SU-DHL-6 (cell line): ENCODE measurements at regions not wholly inside any gene's neighbourhood (a gene's known extent, or its start where the extent isn't known, plus 50 kb on each side); places are given as distances from the start of the nearest gene placed in this dataset.

Experiments
- H2AFZ ChIP-seq: fragments of 200-600 bp; sonication (generic); 2 replicates; pipeline ENCODE4 v1.6.1; 2014; ENCODE audit warnings: low read depth, mild to moderate bottlenecking, moderate library complexity, mixed read lengths, antibody characterized with exemption, low read length; ENCODE audit not compliant: severe bottlenecking
- H3F3A ChIP-seq: fragments of 200-600 bp; shearing (Covaris generic); 2 replicates; pipeline ENCODE4 v1.6.0; 2016; ENCODE audit warnings: antibody characterized with exemption, mild to moderate bottlenecking; ENCODE audit not compliant: insufficient read depth
- H3K27ac ChIP-seq: fragments of 200-600 bp; sonication (generic); 2 replicates; pipeline ENCODE4 v1.5.1; 2016; ENCODE audit warnings: low read depth, mild to moderate bottlenecking, low read length, moderate library complexity, mixed read lengths
- H3K27me3 ChIP-seq: fragments of 200-600 bp; sonication (generic), shearing (Covaris generic); 2 replicates; pipeline ENCODE4 v1.6.0; 2014; ENCODE audit warnings: mild to moderate bottlenecking, low read length
- H3K36me3 ChIP-seq: fragments of 200-600 bp; sonication (generic); 2 replicates; pipeline ENCODE4 v1.6.1; 2014; ENCODE audit warnings: mild to moderate bottlenecking, low read length, mixed read lengths
- H3K4me2 ChIP-seq: fragments of 300-600, 200-600 bp; shearing (Covaris generic), sonication (generic); 2 replicates; pipeline ENCODE4 v1.6.0; 2014; ENCODE audit warnings: low read length, low read depth, mild to moderate bottlenecking; ENCODE audit not compliant: poor library complexity, severe bottlenecking
- H3K4me3 ChIP-seq: fragments of 200-600 bp; sonication (generic); 2 replicates; pipeline ENCODE4 v1.5.1; 2014; ENCODE audit warnings: antibody characterized with exemption, low read length, mild to moderate bottlenecking, mixed read lengths; ENCODE audit not compliant: insufficient read depth, poor library complexity, severe bottlenecking
- H3K79me2 ChIP-seq: fragments of 200-600 bp; sonication (generic); 2 replicates; pipeline ENCODE4 v1.6.1; 2014; ENCODE audit warnings: mild to moderate bottlenecking, low read length, moderate library complexity; ENCODE audit not compliant: insufficient read depth
- H3K9ac ChIP-seq: fragments of 200-600 bp; sonication (generic); 2 replicates; pipeline ENCODE4 v1.7.0; 2014; ENCODE audit warnings: mild to moderate bottlenecking, low read length
- H3K9me2 ChIP-seq: fragments of 200-600 bp; sonication (generic); replicated peaks from 2 replicates; pipeline ENCODE4 v1.6.1; 2014; ENCODE audit warnings: low read length; ENCODE audit not compliant: insufficient read depth
- H3K9me3 ChIP-seq: fragments of 200-600 bp; sonication (generic); 2 replicates; pipeline ENCODE4 v1.6.1; 2014; ENCODE audit warnings: low read length, mixed read lengths; ENCODE audit not compliant: insufficient read depth
- H4K20me1 ChIP-seq: fragments of 200-600 bp; sonication (generic); 2 replicates; pipeline ENCODE4 v1.6.1; 2014; ENCODE audit warnings: low read depth, mild to moderate bottlenecking, antibody characterized with exemption, low read length, moderate library complexity, mixed read lengths
- EZH2phosphoT487 ChIP-seq: fragments of 200-600 bp; sonication (generic), shearing (Covaris generic); conservative IDR thresholded peaks from 2 replicates; pipeline ENCODE4 v1.6.1; 2018; ENCODE audit warnings: mild to moderate bottlenecking, antibody characterized with exemption, low read length, moderate library complexity, mixed read lengths
- TF ChIP-seq, protein P1 (sequence below): fragments of 200-600 bp; sonication (generic); IDR thresholded peaks from one replicate; pipeline ENCODE4 v1.5.1; 2017; ENCODE audit warnings: antibody characterized with exemption, mild to moderate bottlenecking, low read length, moderate library complexity; ENCODE audit not compliant: insufficient read depth, poor library complexity, severe bottlenecking

DNA sequence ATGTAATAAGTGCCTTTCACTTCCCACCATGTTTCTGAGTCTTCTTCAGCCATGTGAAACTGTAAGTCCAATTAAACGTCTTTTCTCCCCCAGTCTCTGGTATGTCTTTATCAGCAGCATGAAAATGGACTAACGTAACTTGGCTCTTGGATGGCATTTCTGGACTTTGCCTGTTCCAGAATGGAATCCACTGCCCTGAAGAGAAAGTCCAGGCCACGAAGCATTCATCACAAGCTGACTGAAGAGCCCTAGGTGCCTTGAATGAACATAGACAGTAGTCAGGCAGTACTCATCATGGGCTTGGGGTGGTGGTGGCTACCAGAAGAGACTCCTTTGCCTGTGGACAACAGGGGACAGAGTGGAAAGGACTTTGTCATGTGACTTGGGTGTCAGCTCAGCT is 1505.0 kb downstream of the SI start:
- Histone ChIP-seq H3K27me3 (no peaks in the 10 kb centered on the region), H3F3A (no peaks in the 10 kb centered on the region), H4K20me1 (no peaks in the 10 kb centered on the region), H3K9me3 (peaks cover 14% of the 10 kb centered on the region; the same call in 1 of the 2 replicates), H3K4me2 (no peak overlapping the region), H3K9me2 (no peaks in the 10 kb centered on the region), H2AFZ (peak overlapping the region; percentile 8), H3K79me2 (no peaks in the 10 kb centered on the region), H3K4me3 (no peak overlapping the region), H3K36me3 (no peaks in the 10 kb centered on the region), H3K27ac (no peak overlapping the region), H3K9ac (no peak overlapping the region)
- TF ChIP-seq, protein P1, sequence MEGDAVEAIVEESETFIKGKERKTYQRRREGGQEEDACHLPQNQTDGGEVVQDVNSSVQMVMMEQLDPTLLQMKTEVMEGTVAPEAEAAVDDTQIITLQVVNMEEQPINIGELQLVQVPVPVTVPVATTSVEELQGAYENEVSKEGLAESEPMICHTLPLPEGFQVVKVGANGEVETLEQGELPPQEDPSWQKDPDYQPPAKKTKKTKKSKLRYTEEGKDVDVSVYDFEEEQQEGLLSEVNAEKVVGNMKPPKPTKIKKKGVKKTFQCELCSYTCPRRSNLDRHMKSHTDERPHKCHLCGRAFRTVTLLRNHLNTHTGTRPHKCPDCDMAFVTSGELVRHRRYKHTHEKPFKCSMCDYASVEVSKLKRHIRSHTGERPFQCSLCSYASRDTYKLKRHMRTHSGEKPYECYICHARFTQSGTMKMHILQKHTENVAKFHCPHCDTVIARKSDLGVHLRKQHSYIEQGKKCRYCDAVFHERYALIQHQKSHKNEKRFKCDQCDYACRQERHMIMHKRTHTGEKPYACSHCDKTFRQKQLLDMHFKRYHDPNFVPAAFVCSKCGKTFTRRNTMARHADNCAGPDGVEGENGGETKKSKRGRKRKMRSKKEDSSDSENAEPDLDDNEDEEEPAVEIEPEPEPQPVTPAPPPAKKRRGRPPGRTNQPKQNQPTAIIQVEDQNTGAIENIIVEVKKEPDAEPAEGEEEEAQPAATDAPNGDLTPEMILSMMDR, result no peak
- TF ChIP-seq EZH2phosphoT487, result no peak

DNA sequence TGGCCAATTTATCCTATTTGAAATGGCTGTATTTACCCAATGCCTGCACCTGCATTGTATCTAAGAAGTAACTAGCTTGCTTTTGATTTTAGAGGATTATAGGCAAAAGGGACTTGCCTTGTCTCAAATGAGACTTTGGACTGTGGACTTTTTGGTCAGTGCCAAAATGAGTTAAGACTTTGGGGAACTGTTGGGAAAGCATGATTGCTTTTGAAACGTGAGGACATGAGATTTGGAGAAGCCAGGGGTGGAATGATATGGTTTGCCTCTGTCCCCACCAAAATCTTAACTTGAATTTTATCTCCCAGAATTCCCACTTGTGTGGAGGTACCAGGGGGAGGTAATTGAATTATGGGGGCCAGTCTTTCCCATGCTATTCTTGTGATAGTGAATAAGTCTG is 1505.4 kb downstream of the SI start:
- Histone ChIP-seq H3K9me2 (no peaks in the 10 kb centered on the region), H3K27ac (no peak overlapping the region), H3F3A (no peaks in the 10 kb centered on the region), H2AFZ (no peak overlapping the region), H3K9me3 (peaks cover 14% of the 10 kb centered on the region; the same call in 1 of the 2 replicates), H3K79me2 (no peaks in the 10 kb centered on the region), H3K36me3 (no peaks in the 10 kb centered on the region), H3K4me2 (no peak overlapping the region), H3K27me3 (no peaks in the 10 kb centered on the region), H3K4me3 (no peak overlapping the region), H4K20me1 (no peaks in the 10 kb centered on the region), H3K9ac (no peak overlapping the region)
- no peak for TF ChIP-seq EZH2phosphoT487
- TF ChIP-seq, protein P1, result no peak

DNA sequence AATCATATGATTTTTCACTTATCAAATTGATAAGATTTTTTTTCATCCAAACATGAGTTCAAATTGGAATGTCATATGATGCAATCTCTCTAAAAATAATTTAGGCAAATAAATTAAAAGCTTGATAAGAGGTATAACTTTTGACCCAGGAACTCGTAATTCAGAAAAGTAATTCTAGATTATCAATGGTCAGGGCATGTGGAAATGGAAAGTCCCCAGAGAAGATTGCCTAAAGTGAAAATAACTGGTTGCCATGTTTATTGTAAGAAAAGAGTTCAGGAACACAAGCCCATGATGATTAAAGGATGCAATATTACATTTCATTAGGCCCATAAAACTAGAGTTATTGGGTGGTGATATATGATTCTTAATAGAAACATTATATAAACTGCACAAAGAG is 1514.8 kb downstream of the SI start:
- no peaks in the 10 kb centered on the region for H3K36me3 ChIP-seq
- H3K9me3 ChIP-seq, result peaks cover 6% of the 10 kb centered on the region; the same call in 1 of the 2 replicates
- no peak overlapping the region for H3K4me3 ChIP-seq
- H3K27ac ChIP-seq, result no peak overlapping the region
- H2AFZ ChIP-seq, result no peak overlapping the region
- H3K9me2 ChIP-seq, result no peaks in the 10 kb centered on the region
- H3K79me2 ChIP-seq, result no peaks in the 10 kb centered on the region
- H3K27me3 ChIP-seq, result no peaks in the 10 kb centered on the region
- no peak for TF ChIP-seq EZH2phosphoT487
- TF ChIP-seq, protein P1, result no peak
- no peak overlapping the region for H3K4me2 ChIP-seq
- H4K20me1 ChIP-seq, result no peaks in the 10 kb centered on the region
- H3K9ac ChIP-seq, result no peak overlapping the region
- H3F3A ChIP-seq, result no peaks in the 10 kb centered on the region

DNA sequence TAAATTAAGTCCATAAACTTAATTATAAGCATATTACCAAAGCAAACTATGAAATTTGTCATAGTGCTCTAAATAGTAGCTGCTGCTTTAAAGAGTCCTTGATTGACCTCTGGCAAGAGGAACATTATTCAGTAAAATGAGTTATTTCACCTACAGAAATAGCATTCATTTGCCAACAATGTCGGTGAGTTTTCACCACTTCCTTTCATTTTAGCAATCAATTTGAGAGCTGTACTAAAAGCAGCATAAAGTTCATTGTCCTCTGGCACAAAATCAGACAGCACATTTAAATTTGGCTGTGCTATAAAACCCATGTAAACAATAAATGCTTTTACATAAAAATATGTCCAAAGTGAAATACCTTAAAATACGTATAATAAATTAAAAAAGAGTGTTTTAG is 1515.7 kb downstream of the SI start:
- TF ChIP-seq EZH2phosphoT487, result no peak
- TF ChIP-seq, protein P1, result no peak
- Histone ChIP-seq H3F3A (no peaks in the 10 kb centered on the region), H4K20me1 (no peaks in the 10 kb centered on the region), H3K27me3 (no peaks in the 10 kb centered on the region), H3K9me2 (no peaks in the 10 kb centered on the region), H3K36me3 (no peaks in the 10 kb centered on the region), H3K27ac (no peak overlapping the region), H3K4me3 (no peak overlapping the region), H3K9me3 (peaks cover 6% of the 10 kb centered on the region; the same call in 1 of the 2 replicates), H3K4me2 (no peak overlapping the region), H2AFZ (peak overlapping the region; percentile 71), H3K9ac (no peak overlapping the region), H3K79me2 (no peaks in the 10 kb centered on the region)
